Astrocyte (in vitro differentiated cells and primary cell): ENCODE measurements at regions not wholly inside any gene's neighbourhood (a gene's known extent, or its start where the extent isn't known, plus 50 kb on each side); places are given as distances from the start of the nearest gene placed in this dataset.

ENCODE experiments used
- DNase-seq: peaks from one replicate; pipeline ENCODE4 v3.0.0-alpha.2; 2010; ENCODE audit warnings: low read depth
- FAIRE-seq: peaks from 2 replicates; lab custom pipeline; 2011; peaks lifted over from hg19 to GRCh38; lab: Jason Lieb, UNC
- H2AFZ ChIP-seq: 2 replicates; pipeline ENCODE4 v1.6.0; 2012; ENCODE audit warnings: low read depth, low read length, inconsistent platforms
- H3K27ac ChIP-seq: 2 replicates; pipeline ENCODE4 v1.5.1; 2011; ENCODE audit warnings: low read depth, low read length, inconsistent platforms
- H3K27me3 ChIP-seq: 2 replicates; pipeline ENCODE4 v1.6.0; 2011; ENCODE audit warnings: low read length, inconsistent platforms; ENCODE audit not compliant: insufficient read depth
- H3K36me3 ChIP-seq: 2 replicates; pipeline ENCODE4 v1.5.1; 2011; ENCODE audit warnings: low read length, inconsistent platforms; ENCODE audit not compliant: insufficient read depth
- H3K4me1 ChIP-seq: 2 replicates; pipeline ENCODE4 v1.5.1; 2011; ENCODE audit warnings: low read length, inconsistent platforms; ENCODE audit not compliant: insufficient read depth
- H3K4me2 ChIP-seq: 2 replicates; pipeline ENCODE4 v1.6.0; 2012; ENCODE audit warnings: low read length, inconsistent platforms
- H3K4me3 ChIP-seq: 2 replicates; pipeline ENCODE4 v1.5.1; 2011; ENCODE audit warnings: low read depth, mild to moderate bottlenecking, low read length, inconsistent platforms; ENCODE audit not compliant: insufficient read depth
- H3K79me2 ChIP-seq: 2 replicates; pipeline ENCODE4 v1.6.0; 2012; ENCODE audit warnings: mild to moderate bottlenecking, low read length, inconsistent platforms; ENCODE audit not compliant: insufficient read depth
- H3K9ac ChIP-seq: 2 replicates; pipeline ENCODE4 v1.6.0; 2012; ENCODE audit warnings: mild to moderate bottlenecking, low read length, inconsistent platforms
- H3K9me3 ChIP-seq: 2 replicates; pipeline ENCODE4 v1.5.1; 2012; ENCODE audit warnings: low read depth, mild to moderate bottlenecking, low read length, inconsistent platforms; ENCODE audit not compliant: insufficient read depth
- H4K20me1 ChIP-seq: 2 replicates; pipeline ENCODE4 v1.6.0; 2012; ENCODE audit warnings: low read length, inconsistent platforms; ENCODE audit not compliant: insufficient read depth
- H3K27ac Mint-ChIP-seq: one replicate; pipeline ENCODE4 v1.8.0; 2021; ENCODE audit warnings: mild to moderate bottlenecking, mixed read lengths; ENCODE audit not compliant: unreplicated experiment
- H3K27me3 Mint-ChIP-seq: one replicate; pipeline ENCODE4 v1.8.0; 2021; ENCODE audit warnings: low read depth, mixed read lengths; ENCODE audit not compliant: unreplicated experiment
- H3K36me3 Mint-ChIP-seq: one replicate; pipeline ENCODE4 v1.8.0; 2021; ENCODE audit warnings: low read depth, mixed read lengths; ENCODE audit not compliant: unreplicated experiment
- H3K4me1 Mint-ChIP-seq: one replicate; pipeline ENCODE4 v1.8.0; 2021; ENCODE audit warnings: low read depth, mixed read lengths; ENCODE audit not compliant: unreplicated experiment
- H3K4me3 Mint-ChIP-seq: one replicate; pipeline ENCODE4 v1.8.0; 2021; ENCODE audit warnings: mild to moderate bottlenecking, moderate library complexity, mixed read lengths; ENCODE audit not compliant: unreplicated experiment
- H3K9me3 Mint-ChIP-seq: one replicate; pipeline ENCODE4 v1.8.0; 2021; ENCODE audit warnings: mild to moderate bottlenecking, mixed read lengths; ENCODE audit not compliant: unreplicated experiment
- EZH2 ChIP-seq: IDR thresholded peaks from 2 replicates; pipeline ENCODE4 v1.6.1; 2012; ENCODE audit warnings: mild to moderate bottlenecking, low read length, inconsistent platforms; ENCODE audit not compliant: insufficient read depth
- TF ChIP-seq, protein P1 (sequence below): IDR thresholded peaks from 2 replicates; pipeline ENCODE4 v1.5.1; 2011; ENCODE audit warnings: low read depth, mild to moderate bottlenecking, inconsistent platforms, low read length, moderate library complexity; ENCODE audit not compliant: insufficient read depth

DNA sequence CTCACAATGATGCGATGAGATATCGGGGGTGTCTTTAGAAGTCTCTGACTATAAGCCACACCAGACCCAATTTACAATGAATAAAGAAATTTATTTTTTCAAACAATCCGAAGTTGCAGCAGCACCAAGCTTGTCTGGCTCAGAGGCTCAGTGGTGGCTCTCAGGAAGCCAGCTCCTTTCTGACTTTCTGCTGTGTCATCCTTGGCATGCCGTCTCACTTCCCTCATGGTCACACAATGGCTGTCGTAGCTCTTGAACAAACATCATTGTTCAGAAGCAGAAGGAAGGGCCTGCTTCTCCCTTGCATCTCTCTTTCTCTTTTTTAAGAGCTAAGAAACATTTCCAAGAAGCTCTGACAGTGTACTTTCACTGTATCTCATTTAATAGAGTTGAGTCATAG lies 299.0 kb downstream of the DOK5 start:
- DNase-seq (no peak), FAIRE-seq (no peak)
- Histone ChIP-seq H3K27me3 (no peaks in the 10 kb centered on the region), H3K9ac (no peak overlapping the region), H3K36me3 (no peaks in the 10 kb centered on the region), H3K4me3 (no peak overlapping the region), H3K79me2 (no peaks in the 10 kb centered on the region), H2AFZ (no peak overlapping the region), H3K9me3 (peaks cover under 1% of the 10 kb centered on the region), H3K27ac (no peak overlapping the region), H3K4me1 (no peaks in the 10 kb centered on the region), H3K4me2 (no peak overlapping the region), H4K20me1 (no peaks in the 10 kb centered on the region)
- H3K4me3 Mint-ChIP-seq = no peak overlapping the region
- H3K27me3 Mint-ChIP-seq = no peaks in the 10 kb centered on the region
- H3K27ac Mint-ChIP-seq = no peak overlapping the region
- no peaks in the 10 kb centered on the region for H3K36me3 Mint-ChIP-seq
- TF ChIP-seq, protein P1, sequence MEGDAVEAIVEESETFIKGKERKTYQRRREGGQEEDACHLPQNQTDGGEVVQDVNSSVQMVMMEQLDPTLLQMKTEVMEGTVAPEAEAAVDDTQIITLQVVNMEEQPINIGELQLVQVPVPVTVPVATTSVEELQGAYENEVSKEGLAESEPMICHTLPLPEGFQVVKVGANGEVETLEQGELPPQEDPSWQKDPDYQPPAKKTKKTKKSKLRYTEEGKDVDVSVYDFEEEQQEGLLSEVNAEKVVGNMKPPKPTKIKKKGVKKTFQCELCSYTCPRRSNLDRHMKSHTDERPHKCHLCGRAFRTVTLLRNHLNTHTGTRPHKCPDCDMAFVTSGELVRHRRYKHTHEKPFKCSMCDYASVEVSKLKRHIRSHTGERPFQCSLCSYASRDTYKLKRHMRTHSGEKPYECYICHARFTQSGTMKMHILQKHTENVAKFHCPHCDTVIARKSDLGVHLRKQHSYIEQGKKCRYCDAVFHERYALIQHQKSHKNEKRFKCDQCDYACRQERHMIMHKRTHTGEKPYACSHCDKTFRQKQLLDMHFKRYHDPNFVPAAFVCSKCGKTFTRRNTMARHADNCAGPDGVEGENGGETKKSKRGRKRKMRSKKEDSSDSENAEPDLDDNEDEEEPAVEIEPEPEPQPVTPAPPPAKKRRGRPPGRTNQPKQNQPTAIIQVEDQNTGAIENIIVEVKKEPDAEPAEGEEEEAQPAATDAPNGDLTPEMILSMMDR = no peak
- no peak for TF ChIP-seq EZH2
- no peaks in the 10 kb centered on the region for H3K4me1 Mint-ChIP-seq
- H3K9me3 Mint-ChIP-seq = peaks cover 8% of the 10 kb centered on the region

DNA sequence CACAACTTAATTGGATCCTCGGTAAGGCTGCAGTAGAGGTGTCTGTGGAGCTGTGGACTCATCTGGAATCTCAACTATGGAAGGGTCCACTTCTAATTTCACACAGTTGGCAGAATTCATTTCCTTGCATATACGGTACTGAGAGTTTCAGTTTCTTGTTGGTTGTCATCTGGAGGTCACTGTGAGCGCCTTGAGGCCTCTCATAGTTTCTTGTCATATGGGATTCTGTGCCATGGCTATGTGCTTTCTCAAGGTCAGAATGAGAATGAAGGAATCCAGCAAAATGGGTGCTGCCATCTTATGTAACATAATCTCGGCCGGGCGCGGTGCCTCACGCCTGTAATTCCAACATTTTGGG lies 298.2 kb downstream of the DOK5 start:
- TF ChIP-seq, protein P1 = no peak
- FAIRE-seq (no peak), DNase-seq (no peak)
- no peak overlapping the region for H3K4me3 ChIP-seq
- no peak overlapping the region for H2AFZ ChIP-seq
- Mint-ChIP-seq H3K9me3 (peaks cover 8% of the 10 kb centered on the region), H3K27ac (no peak overlapping the region), H3K4me1 (no peaks in the 10 kb centered on the region), H3K27me3 (no peaks in the 10 kb centered on the region), H3K36me3 (no peaks in the 10 kb centered on the region), H3K4me3 (no peak overlapping the region)
- peaks cover 3% of the 10 kb centered on the region for H3K9me3 ChIP-seq
- H3K27me3 ChIP-seq = no peaks in the 10 kb centered on the region
- no peaks in the 10 kb centered on the region for H3K79me2 ChIP-seq
- no peaks in the 10 kb centered on the region for H3K36me3 ChIP-seq
- no peaks in the 10 kb centered on the region for H4K20me1 ChIP-seq
- no peak overlapping the region for H3K4me2 ChIP-seq
- no peak overlapping the region for H3K9ac ChIP-seq
- no peak overlapping the region for H3K27ac ChIP-seq
- H3K4me1 ChIP-seq = no peaks in the 10 kb centered on the region

DNA sequence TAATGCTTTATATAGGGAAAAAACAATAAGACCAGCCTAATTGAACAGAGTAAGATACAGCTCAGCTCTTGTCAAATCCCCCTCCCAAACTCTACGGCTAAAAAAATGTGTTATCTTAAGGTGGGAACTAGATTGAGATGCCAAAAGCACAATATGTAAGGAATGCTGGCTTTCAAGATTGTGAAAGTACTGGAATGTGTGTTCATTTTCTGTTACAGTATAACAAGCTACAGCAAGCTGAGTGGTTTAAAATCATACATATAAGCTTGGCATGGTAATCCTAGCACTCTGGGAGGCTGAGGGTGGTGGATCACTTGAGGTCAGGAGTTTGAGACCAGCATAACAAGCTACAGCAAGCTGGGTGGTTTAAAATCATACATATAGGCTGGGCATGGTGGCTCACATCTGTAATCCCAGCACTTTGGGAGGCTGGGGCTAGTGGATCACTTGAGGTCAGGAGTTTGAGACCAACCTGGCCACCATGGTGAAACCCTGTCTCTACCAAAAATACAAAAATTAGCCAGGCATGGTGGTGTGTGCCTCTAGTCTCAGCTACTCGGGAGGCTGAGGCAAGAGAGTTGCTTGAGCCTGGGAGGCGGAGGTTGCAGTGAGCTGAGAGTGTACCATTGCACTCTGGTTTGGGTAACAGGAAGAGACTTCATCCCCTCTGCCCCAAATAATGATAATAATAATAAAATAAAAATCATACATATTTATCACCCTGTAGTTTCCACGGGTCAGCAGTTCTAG lies 297.7 kb downstream of the DOK5 start:
- no peaks in the 10 kb centered on the region for H3K36me3 Mint-ChIP-seq
- no peaks in the 10 kb centered on the region for H3K4me1 Mint-ChIP-seq
- H3K27ac ChIP-seq = no peak overlapping the region
- no peak overlapping the region for H3K27ac Mint-ChIP-seq
- no peaks in the 10 kb centered on the region for H3K27me3 Mint-ChIP-seq
- H4K20me1 ChIP-seq = no peaks in the 10 kb centered on the region
- H3K4me1 ChIP-seq = no peaks in the 10 kb centered on the region
- H3K36me3 ChIP-seq = no peaks in the 10 kb centered on the region
- DNase-seq (no peak), FAIRE-seq (no peak)
- no peaks in the 10 kb centered on the region for H3K27me3 ChIP-seq
- no peaks in the 10 kb centered on the region for H3K79me2 ChIP-seq
- H2AFZ ChIP-seq = no peak overlapping the region
- peaks cover 8% of the 10 kb centered on the region for H3K9me3 Mint-ChIP-seq
- H3K4me3 Mint-ChIP-seq = no peak overlapping the region
- peaks cover 3% of the 10 kb centered on the region for H3K9me3 ChIP-seq
- H3K9ac ChIP-seq = no peak overlapping the region
- no peak overlapping the region for H3K4me3 ChIP-seq
- no peak for TF ChIP-seq EZH2
- TF ChIP-seq, protein P1 = no peak
- H3K4me2 ChIP-seq = no peak overlapping the region
